SU-DHL-6 (cell line): ENCODE measurements at regions not wholly inside any gene's neighbourhood (a gene's known extent, or its start where the extent isn't known, plus 50 kb on each side); places are given as distances from the start of the nearest gene placed in this dataset.

Experiments used
- H2AFZ ChIP-seq: fragments of 200-600 bp; sonication (generic); 2 replicates; pipeline ENCODE4 v1.6.1; 2014; ENCODE audit warnings: low read depth, mild to moderate bottlenecking, moderate library complexity, mixed read lengths, antibody characterized with exemption, low read length; ENCODE audit not compliant: severe bottlenecking
- H3F3A ChIP-seq: fragments of 200-600 bp; shearing (Covaris generic); 2 replicates; pipeline ENCODE4 v1.6.0; 2016; ENCODE audit warnings: antibody characterized with exemption, mild to moderate bottlenecking; ENCODE audit not compliant: insufficient read depth
- H3K27ac ChIP-seq: fragments of 200-600 bp; sonication (generic); 2 replicates; pipeline ENCODE4 v1.5.1; 2016; ENCODE audit warnings: low read depth, mild to moderate bottlenecking, low read length, moderate library complexity, mixed read lengths
- H3K27me3 ChIP-seq: fragments of 200-600 bp; sonication (generic), shearing (Covaris generic); 2 replicates; pipeline ENCODE4 v1.6.0; 2014; ENCODE audit warnings: mild to moderate bottlenecking, low read length
- H3K36me3 ChIP-seq: fragments of 200-600 bp; sonication (generic); 2 replicates; pipeline ENCODE4 v1.6.1; 2014; ENCODE audit warnings: mild to moderate bottlenecking, low read length, mixed read lengths
- H3K4me2 ChIP-seq: fragments of 300-600, 200-600 bp; shearing (Covaris generic), sonication (generic); 2 replicates; pipeline ENCODE4 v1.6.0; 2014; ENCODE audit warnings: low read length, low read depth, mild to moderate bottlenecking; ENCODE audit not compliant: poor library complexity, severe bottlenecking
- H3K4me3 ChIP-seq: fragments of 200-600 bp; sonication (generic); 2 replicates; pipeline ENCODE4 v1.5.1; 2014; ENCODE audit warnings: antibody characterized with exemption, low read length, mild to moderate bottlenecking, mixed read lengths; ENCODE audit not compliant: insufficient read depth, poor library complexity, severe bottlenecking
- H3K79me2 ChIP-seq: fragments of 200-600 bp; sonication (generic); 2 replicates; pipeline ENCODE4 v1.6.1; 2014; ENCODE audit warnings: mild to moderate bottlenecking, low read length, moderate library complexity; ENCODE audit not compliant: insufficient read depth
- H3K9ac ChIP-seq: fragments of 200-600 bp; sonication (generic); 2 replicates; pipeline ENCODE4 v1.7.0; 2014; ENCODE audit warnings: mild to moderate bottlenecking, low read length
- H3K9me2 ChIP-seq: fragments of 200-600 bp; sonication (generic); replicated peaks from 2 replicates; pipeline ENCODE4 v1.6.1; 2014; ENCODE audit warnings: low read length; ENCODE audit not compliant: insufficient read depth
- H3K9me3 ChIP-seq: fragments of 200-600 bp; sonication (generic); 2 replicates; pipeline ENCODE4 v1.6.1; 2014; ENCODE audit warnings: low read length, mixed read lengths; ENCODE audit not compliant: insufficient read depth
- H4K20me1 ChIP-seq: fragments of 200-600 bp; sonication (generic); 2 replicates; pipeline ENCODE4 v1.6.1; 2014; ENCODE audit warnings: low read depth, mild to moderate bottlenecking, antibody characterized with exemption, low read length, moderate library complexity, mixed read lengths
- EZH2phosphoT487 ChIP-seq: fragments of 200-600 bp; sonication (generic), shearing (Covaris generic); conservative IDR thresholded peaks from 2 replicates; pipeline ENCODE4 v1.6.1; 2018; ENCODE audit warnings: mild to moderate bottlenecking, antibody characterized with exemption, low read length, moderate library complexity, mixed read lengths
- TF ChIP-seq, protein P1 (sequence below): fragments of 200-600 bp; sonication (generic); IDR thresholded peaks from one replicate; pipeline ENCODE4 v1.5.1; 2017; ENCODE audit warnings: antibody characterized with exemption, mild to moderate bottlenecking, low read length, moderate library complexity; ENCODE audit not compliant: insufficient read depth, poor library complexity, severe bottlenecking

DNA sequence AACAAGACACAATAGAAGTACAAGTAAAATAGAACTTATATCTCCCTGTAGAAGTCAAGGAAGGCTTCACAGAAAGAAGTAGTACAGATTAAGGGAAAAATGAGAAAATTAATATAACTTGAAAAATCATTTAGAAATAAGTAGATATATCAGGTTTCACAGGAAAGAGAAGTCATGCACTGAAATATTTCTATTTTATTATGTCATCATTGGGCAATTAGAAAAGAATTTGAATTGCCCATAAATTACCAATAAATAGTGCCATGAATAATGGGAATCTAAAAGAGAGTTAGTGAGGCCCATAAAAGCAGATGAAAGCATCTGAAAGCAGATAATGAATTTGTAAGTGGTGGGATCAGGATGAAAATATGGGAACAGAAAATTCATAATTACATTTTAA lies 1597.8 kb downstream of the PLA2G4A start:
- Histone ChIP-seq H3K9me2 (no peaks in the 10 kb centered on the region), H3K4me3 (no peak overlapping the region), H3K27me3 (no peaks in the 10 kb centered on the region), H4K20me1 (no peaks in the 10 kb centered on the region), H3F3A (no peaks in the 10 kb centered on the region), H3K9me3 (no peaks in the 10 kb centered on the region), H3K79me2 (no peaks in the 10 kb centered on the region), H3K27ac (no peak overlapping the region), H3K4me2 (no peak overlapping the region), H3K36me3 (no peaks in the 10 kb centered on the region), H3K9ac (no peak overlapping the region), H2AFZ (no peak overlapping the region)
- TF ChIP-seq EZH2phosphoT487: no peak
- TF ChIP-seq, protein P1, sequence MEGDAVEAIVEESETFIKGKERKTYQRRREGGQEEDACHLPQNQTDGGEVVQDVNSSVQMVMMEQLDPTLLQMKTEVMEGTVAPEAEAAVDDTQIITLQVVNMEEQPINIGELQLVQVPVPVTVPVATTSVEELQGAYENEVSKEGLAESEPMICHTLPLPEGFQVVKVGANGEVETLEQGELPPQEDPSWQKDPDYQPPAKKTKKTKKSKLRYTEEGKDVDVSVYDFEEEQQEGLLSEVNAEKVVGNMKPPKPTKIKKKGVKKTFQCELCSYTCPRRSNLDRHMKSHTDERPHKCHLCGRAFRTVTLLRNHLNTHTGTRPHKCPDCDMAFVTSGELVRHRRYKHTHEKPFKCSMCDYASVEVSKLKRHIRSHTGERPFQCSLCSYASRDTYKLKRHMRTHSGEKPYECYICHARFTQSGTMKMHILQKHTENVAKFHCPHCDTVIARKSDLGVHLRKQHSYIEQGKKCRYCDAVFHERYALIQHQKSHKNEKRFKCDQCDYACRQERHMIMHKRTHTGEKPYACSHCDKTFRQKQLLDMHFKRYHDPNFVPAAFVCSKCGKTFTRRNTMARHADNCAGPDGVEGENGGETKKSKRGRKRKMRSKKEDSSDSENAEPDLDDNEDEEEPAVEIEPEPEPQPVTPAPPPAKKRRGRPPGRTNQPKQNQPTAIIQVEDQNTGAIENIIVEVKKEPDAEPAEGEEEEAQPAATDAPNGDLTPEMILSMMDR: no peak

DNA sequence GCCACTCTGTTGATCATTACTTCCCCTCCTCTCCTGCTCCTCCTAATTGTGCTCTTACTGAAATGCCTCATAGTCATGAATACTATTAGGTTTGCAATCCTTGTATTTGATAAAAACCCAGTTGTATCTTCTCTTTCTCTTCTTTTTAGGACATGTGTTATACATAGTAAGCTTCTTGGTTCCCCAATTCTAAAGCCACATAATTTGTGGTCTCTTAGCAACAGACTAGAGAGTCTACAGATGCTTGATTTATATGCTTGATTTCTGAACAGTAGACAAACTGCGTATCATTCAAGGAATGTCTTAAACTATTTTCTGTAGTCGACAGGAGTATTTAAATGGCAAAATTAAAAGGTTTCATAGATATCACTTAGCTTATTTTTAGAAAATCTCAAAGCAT lies 1598.9 kb downstream of the PLA2G4A start:
- no peaks in the 10 kb centered on the region for H3K36me3 ChIP-seq
- no peaks in the 10 kb centered on the region for H3K9me2 ChIP-seq
- H3K27ac ChIP-seq: no peak overlapping the region
- no peaks in the 10 kb centered on the region for H3K9me3 ChIP-seq
- H3K27me3 ChIP-seq: no peaks in the 10 kb centered on the region
- H3K9ac ChIP-seq: no peak overlapping the region
- H3K79me2 ChIP-seq: no peaks in the 10 kb centered on the region
- TF ChIP-seq EZH2phosphoT487: no peak
- TF ChIP-seq, protein P1: no peak
- H3K4me2 ChIP-seq: no peak overlapping the region
- H3F3A ChIP-seq: no peaks in the 10 kb centered on the region
- no peaks in the 10 kb centered on the region for H4K20me1 ChIP-seq
- no peak overlapping the region for H2AFZ ChIP-seq
- no peak overlapping the region for H3K4me3 ChIP-seq

DNA sequence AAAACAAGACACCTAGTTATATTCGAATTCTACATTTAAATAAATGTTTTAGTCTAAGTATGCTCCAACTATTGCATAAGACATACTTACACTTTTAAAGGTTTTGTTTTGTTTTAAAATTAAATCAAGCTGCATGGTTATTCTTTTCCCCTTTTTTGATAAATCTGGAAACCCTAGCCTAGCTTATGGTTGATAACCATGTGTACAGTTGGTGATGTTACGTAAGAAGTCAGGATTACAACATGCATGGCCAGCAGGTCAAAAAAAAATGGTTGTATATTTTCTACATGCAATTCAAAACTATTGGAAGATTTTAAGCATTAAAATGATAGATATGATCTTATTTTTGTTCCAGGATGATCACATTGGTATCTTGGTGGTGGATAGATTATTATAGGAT lies 1600.6 kb downstream of the PLA2G4A start:
- Histone ChIP-seq H3K79me2 (no peaks in the 10 kb centered on the region), H3K4me3 (no peak overlapping the region), H3K27ac (no peak overlapping the region), H4K20me1 (no peaks in the 10 kb centered on the region), H3F3A (no peaks in the 10 kb centered on the region), H2AFZ (no peak overlapping the region), H3K4me2 (no peak overlapping the region), H3K36me3 (no peaks in the 10 kb centered on the region), H3K27me3 (no peaks in the 10 kb centered on the region), H3K9me2 (no peaks in the 10 kb centered on the region), H3K9ac (no peak overlapping the region), H3K9me3 (no peaks in the 10 kb centered on the region)
- TF ChIP-seq, protein P1: no peak
- TF ChIP-seq EZH2phosphoT487: no peak

DNA sequence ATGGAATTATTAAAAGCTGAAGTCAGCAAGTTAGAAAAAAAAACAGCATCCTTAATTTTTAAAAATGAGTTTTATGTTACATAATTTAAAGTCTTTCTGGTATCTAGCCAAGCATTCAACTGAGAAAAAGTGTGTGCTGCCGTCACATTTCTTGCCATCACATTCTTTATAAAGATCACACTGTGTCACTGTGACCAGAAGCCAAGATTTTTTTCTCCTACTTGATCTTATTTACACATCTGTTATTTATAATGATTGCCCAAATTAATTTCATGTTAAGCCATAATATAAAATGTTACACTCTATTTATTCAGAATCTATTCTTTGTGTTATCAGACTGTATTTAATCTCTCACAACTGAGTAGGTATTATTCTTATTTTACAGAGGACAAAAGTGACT lies 1603.7 kb downstream of the PLA2G4A start:
- Histone ChIP-seq H3K4me3 (no peak overlapping the region), H3K79me2 (no peaks in the 10 kb centered on the region), H4K20me1 (no peaks in the 10 kb centered on the region), H3K9me2 (no peaks in the 10 kb centered on the region), H3K27me3 (no peaks in the 10 kb centered on the region), H3K4me2 (no peak overlapping the region), H3F3A (no peaks in the 10 kb centered on the region), H3K27ac (no peak overlapping the region), H3K9ac (no peak overlapping the region), H3K9me3 (no peaks in the 10 kb centered on the region), H2AFZ (no peak overlapping the region), H3K36me3 (no peaks in the 10 kb centered on the region)
- no peak for TF ChIP-seq EZH2phosphoT487
- TF ChIP-seq, protein P1: no peak
